NCI-H748 (cell line): ENCODE measurements at regions not wholly inside any gene's neighbourhood (a gene's known extent, or its start where the extent isn't known, plus 50 kb on each side); places are given as distances from the start of the nearest gene placed in this dataset.
"Not testable (repeated sequence)": the region's sequence is repeated elsewhere in the genome, so short reads cannot be mapped to it uniquely, and the experiment has no call there.

Experiments
- DNase-seq: peaks from one replicate; lab custom pipeline; 2025; ENCODE audit not compliant: unreplicated experiment; lab: John Stamatoyannopoulos, UW

- no peak for DNase-seq
Measured at GRCh38 chr6:21708320-21708580, 114.7 kb downstream of the SOX4 start.

GRCh38 chr6:21710216-21710615 is 116.7 kb downstream of the SOX4 start:
- DNase-seq: no peak

GRCh38 chr6:21710908-21711627 is 117.5 kb downstream of the SOX4 start:
- DNase-seq: no peak

GRCh38 chr6:21712213-21712612 is 118.7 kb downstream of the SOX4 start:
- no peak for DNase-seq

GRCh38 chr6:21713481-21713880 is 119.9 kb downstream of the SOX4 start:
- DNase-seq: no peak

GRCh38 chr6:21715180-21715579 is 121.6 kb downstream of the SOX4 start:
- DNase-seq: no peak

GRCh38 chr6:21722510-21722909 is 129.0 kb downstream of the SOX4 start:
- DNase-seq: no peak

GRCh38 chr6:21726676-21727075 is 133.1 kb downstream of the SOX4 start:
- DNase-seq: no peak

GRCh38 chr6:21728141-21728540 is 134.6 kb downstream of the SOX4 start:
- DNase-seq: no peak

GRCh38 chr6:21729431-21729830 is 135.9 kb downstream of the SOX4 start:
- DNase-seq: no peak

GRCh38 chr6:21730533-21730932 is 137.0 kb downstream of the SOX4 start:
- DNase-seq: no peak

- no peak for DNase-seq
Measured at GRCh38 chr6:21731411-21732031, 138.0 kb downstream of the SOX4 start.

GRCh38 chr6:21732032-21732730 is 138.6 kb downstream of the SOX4 start:
- DNase-seq: not testable (repeated sequence)

GRCh38 chr6:21732731-21733130 is 139.2 kb downstream of the SOX4 start:
- no peak for DNase-seq

- no peak for DNase-seq
Measured at GRCh38 chr6:21733311-21733710, 139.8 kb downstream of the SOX4 start.

GRCh38 chr6:21734204-21734603 is 140.7 kb downstream of the SOX4 start:
- no peak for DNase-seq

GRCh38 chr6:21738180-21739094 is 144.9 kb downstream of the SOX4 start:
- peak; percentile 93 for DNase-seq

- peak; percentile 35 for DNase-seq
Measured at GRCh38 chr6:21739241-21739640, 145.7 kb downstream of the SOX4 start.

- DNase-seq: peak; percentile 45
Measured at GRCh38 chr6:21739838-21740237, 146.3 kb downstream of the SOX4 start.

GRCh38 chr6:21740376-21741124 is 147.0 kb downstream of the SOX4 start:
- DNase-seq: peak; percentile 78
